H1 (cell line): ENCODE measurements at regions not wholly inside any gene's neighbourhood (a gene's known extent, or its start where the extent isn't known, plus 50 kb on each side); places are given as distances from the start of the nearest gene placed in this dataset.

Experiments
- CTCF ChIA-PET: fragments of 300-600 bp; sonication (Branson Sonifier 250); formaldehyde crosslinking; loops from one replicate; lab custom pipeline; 2021; ENCODE audit not compliant: partially characterized antibody; lab: Charles Lee
- POLR2A ChIA-PET: fragments of 300-600 bp; sonication (Branson Sonifier 250); formaldehyde crosslinking; loops from one replicate; lab custom pipeline; 2021; ENCODE audit warnings: inconsistent platforms; ENCODE audit not compliant: partially characterized antibody; lab: Charles Lee
- DNase-seq, 2 experiments: peaks; one replicate each; pipeline versions ENCODE4 v3.0.0 to v3.0.0-alpha.2; 2010 to 2022; ENCODE audit warnings: low spot score in 2 of 2, low read depth in 1 of 2, mixed read lengths in 1 of 2
- FAIRE-seq: peaks from 2 replicates; lab custom pipeline; 2011; peaks lifted over from hg19 to GRCh38; lab: Jason Lieb, UNC
- H2AFZ ChIP-seq: 2 replicates; pipeline ENCODE4 v1.8.1; 2012; ENCODE audit warnings: low read length, inconsistent platforms
- H2AK5ac ChIP-seq: 2 replicates; pipeline ENCODE4 v1.6.1; 2013; ENCODE audit warnings: low read depth, low read length
- H2BK120ac ChIP-seq: replicated peaks from 2 replicates; pipeline ENCODE3; 2013; ENCODE audit warnings: low read depth, low read length, inconsistent platforms
- H2BK12ac ChIP-seq: 2 replicates; pipeline ENCODE4 v1.6.1; 2013; ENCODE audit warnings: low read depth, low read length
- H2BK15ac ChIP-seq: 2 replicates; pipeline ENCODE4 v1.6.1; 2013; ENCODE audit warnings: low read length
- H2BK20ac ChIP-seq: 2 replicates; pipeline ENCODE4 v1.6.1; 2013; ENCODE audit warnings: low read length
- H2BK5ac ChIP-seq: 2 replicates; pipeline ENCODE4 v1.6.1; 2013; ENCODE audit warnings: low read depth, low read length
- H3K14ac ChIP-seq: 2 replicates; pipeline ENCODE4 v1.6.1; 2013; ENCODE audit warnings: inconsistent platforms; ENCODE audit not compliant: insufficient read length
- H3K18ac ChIP-seq: 2 replicates; pipeline ENCODE4 v1.6.1; 2013; ENCODE audit warnings: low read length; ENCODE audit errors: extremely low read depth
- H3K23ac ChIP-seq: 2 replicates; pipeline ENCODE4 v1.6.1; 2013; ENCODE audit warnings: inconsistent platforms; ENCODE audit not compliant: insufficient read length
- H3K23me2 ChIP-seq: 2 replicates; pipeline ENCODE4 v1.6.1; 2013; ENCODE audit warnings: low read depth, low read length
- H3K27ac ChIP-seq: 2 replicates; pipeline ENCODE4 v1.6.1; 2011; ENCODE audit warnings: low read depth, low read length, inconsistent platforms
- H3K27me3 ChIP-seq, 4 experiments: replicated peaks in 1 of 4; 1 replicate in 1 of 4; 2 replicates in 3 of 4; pipeline versions ENCODE4 v1.6.1 to v1.8.1; 2011 to 2013; ENCODE audit warnings: low read length in 3 of 4, mild to moderate bottlenecking in 3 of 4, inconsistent platforms in 2 of 4, mixed read lengths in 2 of 4, moderate library complexity in 1 of 4; ENCODE audit not compliant: control insufficient read depth in 3 of 4, insufficient read depth in 3 of 4; ENCODE audit errors: extremely low read depth in 1 of 4
- H3K36me3 ChIP-seq, 4 experiments: 2 replicates each; pipeline versions ENCODE4 v1.6.1 to v1.8.1; 2011 to 2013; ENCODE audit warnings: mild to moderate bottlenecking in 4 of 4, low read length in 3 of 4, moderate library complexity in 2 of 4, control low read depth in 1 of 4, inconsistent platforms in 1 of 4; ENCODE audit not compliant: insufficient read depth in 4 of 4, control insufficient read depth in 2 of 4
- H3K4ac ChIP-seq: replicated peaks from 2 replicates; pipeline ENCODE3; 2013; ENCODE audit warnings: low read length, low read depth, mixed read lengths, inconsistent platforms; ENCODE audit not compliant: insufficient read length
- H3K4me1 ChIP-seq, 4 experiments: replicated peaks in 1 of 4; 1 replicate in 1 of 4; 2 replicates in 3 of 4; pipeline versions ENCODE4 v1.6.1 to v1.8.1; 2011 to 2013; ENCODE audit warnings: low read length in 3 of 4, inconsistent platforms in 2 of 4, mixed read lengths in 1 of 4; ENCODE audit not compliant: insufficient read depth in 4 of 4, control insufficient read depth in 3 of 4
- H3K4me2 ChIP-seq, 2 experiments: 2 replicates each; pipeline versions ENCODE4 v1.6.1 to v1.8.1; 2011 to 2013; ENCODE audit warnings: low read depth in 2 of 2, low read length in 2 of 2, control low read depth in 1 of 2, inconsistent platforms in 1 of 2, mild to moderate bottlenecking in 1 of 2; ENCODE audit not compliant: insufficient read depth in 1 of 2
- H3K4me3 ChIP-seq, 4 experiments: fragments of 200-600, 300-600 bp in 1 of 4; sonication (generic), shearing (Covaris generic), sonication (Bioruptor Twin) in 1 of 4; 2 replicates each; pipeline versions ENCODE4 v1.5.1 to v1.8.1; 2011 to 2016; ENCODE audit warnings: low read length in 4 of 4, low read depth in 3 of 4, control low read depth in 2 of 4, inconsistent platforms in 2 of 4, mild to moderate bottlenecking in 2 of 4, mixed read lengths in 1 of 4, moderate library complexity in 1 of 4; ENCODE audit not compliant: insufficient read depth in 2 of 4; ENCODE audit errors: extremely low read depth in 1 of 4
- H3K56ac ChIP-seq: replicated peaks from 2 replicates; pipeline ENCODE3; 2013; ENCODE audit warnings: low read depth, mild to moderate bottlenecking, mixed read lengths, low read length, inconsistent platforms; ENCODE audit not compliant: insufficient read length
- H3K79me1 ChIP-seq: 2 replicates; pipeline ENCODE4 v1.6.1; 2013; ENCODE audit warnings: low read depth, low read length, control low read depth
- H3K79me2 ChIP-seq, 2 experiments: 2 replicates each; pipeline versions ENCODE4 v1.6.1 to v1.8.1; 2012 to 2013; ENCODE audit warnings: low read length in 2 of 2, mild to moderate bottlenecking in 2 of 2, inconsistent platforms in 1 of 2; ENCODE audit not compliant: insufficient read depth in 2 of 2, control insufficient read depth in 1 of 2
- H3K9ac ChIP-seq, 4 experiments: replicated peaks in 1 of 4; 1 replicate in 1 of 4; 2 replicates in 3 of 4; pipeline versions ENCODE4 v1.6.1 to v1.8.1; 2011 to 2013; ENCODE audit warnings: low read depth in 3 of 4, low read length in 3 of 4, control low read depth in 2 of 4, mild to moderate bottlenecking in 2 of 4, moderate library complexity in 2 of 4, inconsistent platforms in 1 of 4; ENCODE audit errors: extremely low read depth in 1 of 4
- H3K9me3 ChIP-seq, 2 experiments: 2 replicates each; pipeline versions ENCODE4 v1.6.1 to v1.8.1; 2012 to 2013; ENCODE audit warnings: mild to moderate bottlenecking in 2 of 2, moderate library complexity in 2 of 2, control low read depth in 1 of 2, inconsistent platforms in 1 of 2, low read depth in 1 of 2, low read length in 1 of 2, mixed read lengths in 1 of 2; ENCODE audit not compliant: insufficient read depth in 2 of 2
- H4K20me1 ChIP-seq, 2 experiments: replicated peaks in 1 of 2; 2 replicates each; pipeline versions ENCODE3 to v1.8.1; 2011 to 2013; ENCODE audit warnings: inconsistent platforms in 2 of 2, low read length in 2 of 2, mild to moderate bottlenecking in 1 of 2; ENCODE audit not compliant: insufficient read depth in 2 of 2, control insufficient read depth in 1 of 2
- H4K5ac ChIP-seq: 2 replicates; pipeline ENCODE4 v1.6.1; 2013; ENCODE audit warnings: low read length, low read depth, mixed read lengths, inconsistent platforms; ENCODE audit not compliant: insufficient read length
- H4K8ac ChIP-seq: 2 replicates; pipeline ENCODE4 v1.8.0; 2013; ENCODE audit warnings: mild to moderate bottlenecking, moderate library complexity, low read length, inconsistent platforms; ENCODE audit not compliant: insufficient read depth; ENCODE audit errors: extremely low read depth
- H4K91ac ChIP-seq: replicated peaks from 2 replicates; pipeline ENCODE3; 2013; ENCODE audit warnings: low read length, mixed read lengths, inconsistent platforms; ENCODE audit not compliant: insufficient read length
- CTBP2 ChIP-seq: IDR thresholded peaks from 2 replicates; pipeline ENCODE4 v1.7.0; 2011; ENCODE audit warnings: borderline replicate concordance, mild to moderate bottlenecking, moderate library complexity, mixed read lengths, low read length; ENCODE audit not compliant: insufficient read depth, insufficient read length
- E2F6 ChIP-seq: IDR thresholded peaks from 2 replicates; pipeline ENCODE4 v1.6.1; 2012; ENCODE audit warnings: inconsistent platforms
- EGR1 ChIP-seq: IDR thresholded peaks from 2 replicates; pipeline ENCODE4 v1.6.1; 2011; ENCODE audit warnings: low read depth, low read length, borderline replicate concordance
- EZH2 ChIP-seq: fragments of 200-600 bp; sonication (generic); IDR thresholded peaks from 2 replicates; pipeline ENCODE4 v1.7.1; 2012; ENCODE audit warnings: low read depth, mild to moderate bottlenecking, moderate library complexity, low read length, inconsistent platforms; ENCODE audit not compliant: severe bottlenecking
- NRF1 ChIP-seq: IDR thresholded peaks from 2 replicates; pipeline ENCODE4 v1.6.1; 2011; ENCODE audit warnings: mild to moderate bottlenecking, low read depth, low read length, improper control_type of control experiment
- POLR2AphosphoS5 ChIP-seq: IDR thresholded peaks from 2 replicates; pipeline ENCODE4 v1.6.1; 2011; ENCODE audit warnings: low read depth, low read length
- POU5F1 ChIP-seq: IDR thresholded peaks from 2 replicates; pipeline ENCODE4 v1.6.1; 2011; ENCODE audit warnings: low read depth, mild to moderate bottlenecking, low read length, moderate library complexity
- RFX5 ChIP-seq: IDR thresholded peaks from 2 replicates; pipeline ENCODE4 v1.6.1; 2011; ENCODE audit warnings: low read depth, low read length, improper control_type of control experiment, borderline replicate concordance
- TAF7 ChIP-seq: optimal IDR thresholded peaks from 2 replicates; pipeline ENCODE3; 2011; ENCODE audit warnings: low read depth, mild to moderate bottlenecking, inconsistent platforms, low read length, moderate library complexity, borderline replicate concordance
- WGBS, 2 experiments: shearing (Covaris generic) in 1 of 2; methylation state at CpG; one replicate each; pipeline versions ENCODE4 v1.1.6 to v1.1.7; 2013 to 2015; ENCODE audit warnings: low lambda C conversion rate in 2 of 2, mixed read lengths in 2 of 2, inconsistent platforms in 1 of 2, low coverage in 1 of 2, missing lambda C conversion rate in 1 of 2; ENCODE audit not compliant: insufficient replicate concordance in 2 of 2, insufficient coverage in 1 of 2, insufficient read length in 1 of 2; ENCODE audit errors: extremely low coverage in 1 of 2, missing lambda C conversion rate in 1 of 2; 5-methylcytosine and 5-hydroxymethylcytosine counted together
- TF ChIP-seq, protein P1 (sequence below): IDR thresholded peaks from 2 replicates; pipeline ENCODE4 v1.6.1; 2011; ENCODE audit warnings: low read depth, mild to moderate bottlenecking, low read length; ENCODE audit not compliant: insufficient read depth

GRCh38 chr4:89609756-89610155 lies 227.2 kb downstream of the SNCA start:
- H3K27me3 ChIP-seq = no peaks in the 10 kb centered on the region
- no peak overlapping the region for H2BK15ac ChIP-seq
- no peak overlapping the region for H3K14ac ChIP-seq
- no peaks in the 10 kb centered on the region for H3K36me3 ChIP-seq
- no peak overlapping the region for H2BK120ac ChIP-seq
- FAIRE-seq (no peak), DNase-seq (no peak)
- no peak overlapping the region for H3K4me2 ChIP-seq
- H3K56ac ChIP-seq = no peak overlapping the region
- no peaks in the 10 kb centered on the region for H3K79me1 ChIP-seq
- H2BK5ac ChIP-seq = no peak overlapping the region
- no peaks in the 10 kb centered on the region for H3K23me2 ChIP-seq
- 0 out of 7 replicates have a peak, but pooled peaks cover 0 to 3% (median 1%) of the 10 kb centered on the region in 4 experiments for H3K4me1 ChIP-seq
- 82% methylated on average over 4 of the region's 5 CpGs; no CpG with 5 or more reads in 1 of the 2 experiments for WGBS, 2 experiments
- no peaks in the 10 kb centered on the region for H4K20me1 ChIP-seq
- no peak overlapping the region for H3K4ac ChIP-seq
- H3K27ac ChIP-seq = no peak overlapping the region
- no peak overlapping the region; the same call in 1 of the 2 replicates for H2BK12ac ChIP-seq
- H3K9me3 ChIP-seq = no peaks in the 10 kb centered on the region
- no peak overlapping the region for H2BK20ac ChIP-seq
- H3K23ac ChIP-seq = no peak overlapping the region
- no peak for TF ChIP-seq TAF7
- TF ChIP-seq RFX5 = no peak
- no peak for TF ChIP-seq EZH2
- TF ChIP-seq POLR2AphosphoS5 = no peak
- TF ChIP-seq, protein P1, sequence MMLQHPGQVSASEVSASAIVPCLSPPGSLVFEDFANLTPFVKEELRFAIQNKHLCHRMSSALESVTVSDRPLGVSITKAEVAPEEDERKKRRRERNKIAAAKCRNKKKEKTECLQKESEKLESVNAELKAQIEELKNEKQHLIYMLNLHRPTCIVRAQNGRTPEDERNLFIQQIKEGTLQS = no peak
- TF ChIP-seq E2F6 = no peak
- TF ChIP-seq EGR1 = no peak
- TF ChIP-seq NRF1 = no peak
- TF ChIP-seq POU5F1 = no peak
- no peak for TF ChIP-seq CTBP2
- H2AFZ ChIP-seq = peak overlapping the region; percentile 44; the same call in 1 of the 2 replicates
- no peak overlapping the region for H3K9ac ChIP-seq
- POLR2A ChIA-PET = no interaction called here
- no peak overlapping the region for H2AK5ac ChIP-seq
- no peaks in the 10 kb centered on the region for H3K79me2 ChIP-seq
- CTCF ChIA-PET = interaction anchor here (0.5 to 1.9 kb wide), 7 partner anchors 9 to 150 kb away, joined by 3 to 6 read pairs (median 3); no protein-coding TSS in a partner anchor
- no peak overlapping the region for H3K18ac ChIP-seq
- H4K5ac ChIP-seq = no peak overlapping the region
- no peak overlapping the region for H4K8ac ChIP-seq
- no peak overlapping the region for H4K91ac ChIP-seq
- no peak overlapping the region for H3K4me3 ChIP-seq
